ENCODE measurements at regions not wholly inside any gene's neighbourhood (a gene's known extent, or its start where the extent isn't known, plus 50 kb on each side); places are given as distances from the start of the nearest gene placed in this dataset.
"Not testable (repeated sequence)": the region's sequence is repeated elsewhere in the genome, so short reads cannot be mapped to it uniquely, and the experiment has no call there.

DNA sequence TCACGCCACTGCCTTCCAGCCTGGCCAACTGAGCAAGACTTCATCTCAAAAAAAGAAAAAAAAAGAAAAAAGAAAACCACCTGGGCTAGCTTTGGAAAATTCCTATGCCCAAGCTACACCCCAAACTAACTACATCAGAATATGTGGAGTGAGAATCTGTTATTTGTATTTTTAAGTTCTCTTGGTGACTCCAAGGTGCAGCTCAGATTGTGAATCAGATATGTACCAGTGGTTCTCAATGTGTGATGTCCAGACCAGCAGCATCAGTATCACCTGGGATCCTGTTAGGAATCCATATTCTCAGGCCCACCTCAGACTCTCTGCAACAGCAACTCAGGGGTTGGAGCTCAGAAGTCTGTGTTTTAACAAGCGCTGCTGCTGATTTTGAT, 376.8 kb downstream of the EDEM1 start:
- DNase-seq = no peak

DNA sequence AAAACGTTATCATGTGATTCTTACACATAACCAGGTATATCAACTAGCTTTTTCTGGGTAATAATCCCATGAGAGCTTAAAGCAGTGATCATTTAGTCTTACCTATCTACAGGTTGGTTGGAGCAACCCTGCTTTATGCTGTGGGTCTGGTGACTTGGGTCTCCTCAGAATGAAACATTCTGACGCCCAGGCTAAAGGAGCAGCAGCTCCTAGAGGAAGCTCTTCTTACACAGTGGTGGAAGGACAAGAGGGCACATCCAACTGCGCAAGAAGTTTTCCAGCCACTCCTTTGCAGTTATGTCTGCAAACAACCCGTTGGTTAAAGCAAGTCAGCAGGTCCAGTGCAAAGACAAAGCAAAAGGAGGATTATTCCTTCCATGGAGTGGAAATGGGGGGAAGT, 377.5 kb downstream of the EDEM1 start:
- DNase-seq = no peak

DNA sequence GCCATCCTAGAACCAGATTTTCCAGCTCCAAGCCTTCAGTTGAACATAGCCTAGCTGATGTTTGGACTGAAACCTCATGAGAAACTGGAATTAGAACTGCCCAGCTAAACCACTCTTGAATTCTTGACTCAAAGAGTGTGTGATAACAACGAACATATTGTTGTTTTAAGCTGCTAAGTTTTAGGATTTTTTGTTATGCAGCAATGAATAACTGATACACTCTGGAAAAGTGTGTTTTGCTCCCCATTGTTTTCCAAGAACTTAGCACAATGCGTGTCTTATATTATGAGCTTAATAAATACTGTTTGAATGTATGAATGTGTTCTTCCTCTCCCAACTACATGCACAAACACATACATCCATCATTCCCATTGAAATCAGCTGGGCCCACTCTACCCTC, 379.6 kb downstream of the EDEM1 start:
- DNase-seq = no peak

DNA sequence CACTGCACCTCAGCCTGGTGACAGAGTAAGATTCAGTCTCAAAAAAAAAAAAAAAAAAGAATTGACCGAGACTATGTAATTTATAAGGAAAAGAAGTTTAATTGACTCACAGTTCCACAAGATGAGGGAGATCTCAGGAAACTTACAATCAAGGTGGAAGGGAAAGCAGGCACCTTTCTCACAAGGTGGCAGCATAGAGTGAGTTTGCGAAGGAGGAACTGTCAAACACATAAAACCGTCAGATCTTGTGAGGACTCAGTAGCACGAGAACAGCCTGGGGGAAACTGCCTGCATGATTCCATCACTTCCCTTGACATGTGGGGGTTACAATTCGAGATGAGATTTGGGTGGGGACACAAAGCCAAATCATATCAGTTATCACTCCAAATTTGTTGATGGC, 380.9 kb downstream of the EDEM1 start:
- peak; percentile 21 for DNase-seq

DNA sequence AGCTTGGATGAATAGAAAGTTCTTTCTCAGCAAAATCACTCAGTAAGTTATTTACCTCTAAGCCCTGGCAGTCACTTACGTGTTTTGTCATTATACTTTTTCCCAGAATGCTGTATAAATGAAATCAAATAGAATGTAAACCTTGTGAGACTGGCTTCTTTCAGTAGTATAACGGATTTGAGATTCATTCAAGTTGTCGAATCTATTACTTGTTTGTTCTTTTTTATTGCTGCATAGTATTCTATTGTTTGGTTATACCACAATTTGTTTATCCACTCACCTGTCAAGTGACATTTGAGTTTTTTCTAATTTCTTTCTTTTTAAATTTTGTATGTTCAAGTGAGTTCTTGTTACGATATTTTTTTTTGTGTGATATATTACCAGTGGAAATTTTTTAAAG, 381.6 kb downstream of the EDEM1 start:
- DNase-seq = no peak

DNA sequence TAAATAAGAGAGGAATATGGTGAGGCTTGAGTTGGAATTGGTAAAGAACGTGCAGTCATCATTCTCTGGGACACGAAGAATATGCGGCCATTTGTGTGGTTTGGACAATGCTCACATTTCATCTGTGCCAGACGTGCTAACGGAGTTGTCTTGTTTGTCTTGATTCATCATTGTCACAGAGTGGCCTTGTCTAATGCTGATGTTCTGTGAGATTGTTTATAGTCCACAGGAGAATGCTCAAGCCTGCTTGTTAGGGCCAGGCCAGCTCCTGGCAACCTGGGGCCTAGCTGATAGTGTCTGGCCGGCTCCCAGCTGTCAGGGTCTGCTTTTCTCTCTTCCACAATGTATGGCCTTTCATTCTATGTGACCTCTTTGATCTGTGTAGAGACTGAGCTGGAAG, 384.7 kb downstream of the EDEM1 start:
- no peak for DNase-seq

DNA sequence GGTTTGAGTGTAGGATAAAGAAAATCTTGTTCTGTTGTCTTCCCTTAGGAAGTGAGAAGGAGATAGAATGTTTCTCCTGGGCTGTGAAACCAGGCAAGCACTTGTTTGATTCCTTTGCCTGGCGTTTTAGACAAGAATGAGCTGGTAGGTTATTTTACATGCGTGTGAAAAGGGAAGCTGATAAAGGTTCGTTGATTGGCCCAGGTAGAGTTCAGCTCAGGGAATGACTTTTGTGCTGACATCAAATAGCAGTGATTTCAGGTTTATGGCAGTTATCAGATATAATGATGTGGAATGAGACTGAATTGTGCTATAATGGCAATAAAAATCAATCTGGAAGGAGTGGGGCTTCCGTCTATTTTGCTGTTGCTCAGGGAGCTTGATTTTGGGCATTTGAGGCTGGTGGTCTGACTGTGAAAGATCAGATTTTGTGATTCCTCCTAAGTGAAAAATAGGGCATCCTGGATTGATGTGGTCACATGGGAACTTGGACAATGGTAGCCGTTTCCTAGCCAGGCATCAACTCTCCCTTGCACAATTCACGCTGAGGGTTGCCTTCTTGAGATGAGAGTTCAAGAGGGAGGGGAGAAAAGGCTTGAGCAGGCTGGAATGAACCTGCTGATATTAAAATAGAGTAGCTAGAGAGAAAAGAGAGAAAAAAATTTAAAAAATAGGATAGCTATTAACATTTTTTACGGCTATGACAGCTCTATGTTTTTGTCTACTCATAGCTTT, 388.9 kb downstream of the EDEM1 start:
- DNase-seq = no peak

DNA sequence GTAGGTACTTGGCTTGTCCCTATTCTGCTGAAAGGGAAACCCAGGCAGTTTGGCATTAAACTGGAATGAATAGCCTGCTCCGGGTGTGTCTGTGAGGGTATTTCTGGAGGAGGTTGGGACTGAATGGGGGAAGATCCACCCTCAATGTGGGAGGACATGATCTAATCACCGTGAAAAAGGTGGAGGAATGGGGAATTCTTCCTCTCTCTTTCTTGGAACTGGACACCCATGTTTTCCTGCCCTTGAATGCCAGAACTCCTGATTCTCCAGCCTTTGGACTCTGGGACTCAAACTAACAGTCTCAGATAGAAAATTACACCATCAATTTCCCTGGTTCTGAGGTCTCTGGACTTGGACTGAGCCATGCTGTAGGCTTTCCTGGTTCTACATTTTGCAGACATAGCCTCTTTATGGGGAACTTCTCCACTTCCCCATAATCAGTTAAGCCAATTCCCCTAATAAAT, 391.7 kb downstream of the EDEM1 start:
- DNase-seq = no peak

DNA sequence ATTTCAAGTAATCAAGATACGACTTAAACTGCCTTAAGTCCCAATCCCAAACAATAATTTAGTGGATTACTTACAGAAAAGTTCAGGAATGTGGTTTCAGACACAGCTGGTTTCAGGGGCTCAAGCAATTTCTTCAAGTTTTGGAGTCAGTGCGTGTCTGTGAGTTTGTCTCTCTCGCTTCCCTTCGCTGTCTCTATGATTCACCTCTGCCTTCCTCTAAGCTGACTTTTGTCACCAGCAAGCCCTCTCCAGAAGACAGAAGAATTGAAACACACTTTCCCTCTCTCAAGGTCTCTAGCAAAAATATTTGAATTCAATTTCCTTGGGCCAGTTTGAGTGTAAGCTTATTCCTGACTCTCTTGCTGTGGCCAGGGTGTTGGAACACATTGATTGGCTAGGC, 392.4 kb downstream of the EDEM1 start:
- DNase-seq = no peak

DNA sequence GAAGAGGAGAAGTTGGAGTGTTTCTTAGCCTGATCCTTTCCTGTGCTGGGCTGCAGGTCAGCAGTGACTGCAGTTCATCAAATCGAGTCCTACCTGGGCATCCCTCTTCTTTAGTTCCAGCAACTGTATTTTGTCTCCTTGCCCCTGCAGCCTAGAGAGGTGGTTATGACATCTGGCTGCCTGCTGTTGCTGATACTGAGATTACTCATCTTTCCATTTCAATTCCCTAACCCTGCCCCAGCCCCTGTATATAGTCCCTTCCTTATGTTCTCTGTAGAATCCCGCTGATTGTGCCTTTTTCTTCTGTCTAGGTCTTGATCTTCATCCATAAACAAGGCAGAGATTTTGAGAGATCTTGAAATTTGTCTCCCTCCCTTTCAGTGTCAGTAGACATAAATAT, 393.3 kb downstream of the EDEM1 start:
- DNase-seq = no peak

DNA sequence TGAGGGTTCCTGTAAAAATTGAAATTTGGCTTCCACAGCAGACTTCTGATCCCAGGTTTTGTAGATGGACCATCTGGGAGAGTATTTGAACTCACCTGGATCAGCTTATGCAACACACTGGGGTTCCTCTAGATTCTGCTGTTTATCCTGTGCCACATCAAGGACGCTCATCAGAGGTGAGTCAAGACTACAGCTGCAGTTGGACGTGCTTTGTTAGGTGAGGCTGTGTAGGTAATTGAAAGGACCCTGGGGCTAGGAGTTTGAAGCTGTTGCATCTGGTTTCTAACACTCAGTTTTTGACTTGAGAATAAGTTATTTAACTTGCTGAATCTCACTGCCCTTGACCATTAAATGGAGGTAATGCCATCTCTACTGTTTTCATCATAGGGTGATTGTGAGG, 394.2 kb downstream of the EDEM1 start:
- no peak for DNase-seq

DNA sequence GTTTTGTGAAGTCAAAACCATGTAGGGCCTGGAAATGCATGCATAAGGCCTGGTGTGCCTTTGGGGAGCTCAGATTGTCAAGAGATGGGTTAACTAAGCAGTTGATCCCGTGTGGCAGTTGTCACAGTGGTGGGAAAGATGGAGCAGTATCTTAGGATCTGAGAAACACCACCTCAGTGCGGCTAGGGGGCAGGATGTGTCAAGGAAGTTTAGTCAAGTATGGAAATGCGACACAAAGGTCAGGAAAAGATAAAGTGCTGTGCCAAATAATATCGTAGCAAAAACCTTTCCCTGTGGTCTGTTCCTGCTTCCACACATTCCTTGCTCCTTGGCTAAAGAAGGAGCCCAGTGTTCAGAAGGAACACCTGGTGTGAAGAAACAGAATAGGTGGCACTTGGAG, 396.4 kb downstream of the EDEM1 start:
- DNase-seq = peak; percentile 14

DNA sequence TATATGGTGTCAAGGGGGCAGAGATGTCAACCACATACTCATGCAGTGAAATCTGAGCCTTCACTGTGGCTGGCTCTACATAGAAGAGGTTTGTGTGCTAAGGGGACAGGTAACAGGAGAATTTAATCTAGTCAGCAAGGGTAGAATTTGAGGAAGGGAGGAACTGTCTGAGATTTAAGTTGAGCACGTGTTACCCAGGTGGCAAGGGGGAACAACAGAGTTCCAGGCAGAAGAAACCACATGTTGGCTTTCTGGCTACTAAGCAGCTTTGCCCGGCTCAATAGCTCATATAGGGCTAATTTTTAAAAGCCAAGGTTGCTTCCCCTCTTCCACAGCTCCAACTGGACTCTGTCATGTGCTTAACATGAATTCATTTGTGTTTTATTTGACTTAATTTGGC, 397.6 kb downstream of the EDEM1 start:
- no peak for DNase-seq

DNA sequence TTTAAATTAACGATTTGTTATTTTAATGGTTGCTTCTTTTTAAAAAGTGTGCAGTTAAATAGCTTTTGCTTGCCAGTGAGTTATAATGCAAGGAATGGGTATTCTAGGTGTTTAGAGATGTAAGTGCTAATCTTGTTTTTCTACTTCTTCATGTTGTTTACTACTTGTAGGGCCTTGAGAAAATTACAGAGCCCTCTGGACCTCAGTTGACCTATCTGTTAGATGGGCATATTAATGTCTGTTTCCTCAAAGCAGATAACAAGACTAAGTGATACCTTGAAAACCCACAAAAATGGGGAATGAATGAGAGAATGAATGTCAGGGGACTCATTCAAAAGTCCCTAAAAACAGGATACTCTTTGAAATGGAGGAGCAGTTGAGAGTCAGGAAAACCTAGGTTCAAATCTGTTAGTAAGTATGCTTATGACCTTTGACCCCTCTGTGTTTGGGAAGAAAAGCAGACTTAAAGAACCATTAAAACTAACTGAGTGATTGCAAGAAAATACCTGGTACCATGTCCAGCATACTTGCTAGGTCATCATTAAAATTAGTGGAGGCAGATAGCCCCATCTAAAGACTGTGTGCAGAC, 419.5 kb downstream of the EDEM1 start:
- DNase-seq = no peak

DNA sequence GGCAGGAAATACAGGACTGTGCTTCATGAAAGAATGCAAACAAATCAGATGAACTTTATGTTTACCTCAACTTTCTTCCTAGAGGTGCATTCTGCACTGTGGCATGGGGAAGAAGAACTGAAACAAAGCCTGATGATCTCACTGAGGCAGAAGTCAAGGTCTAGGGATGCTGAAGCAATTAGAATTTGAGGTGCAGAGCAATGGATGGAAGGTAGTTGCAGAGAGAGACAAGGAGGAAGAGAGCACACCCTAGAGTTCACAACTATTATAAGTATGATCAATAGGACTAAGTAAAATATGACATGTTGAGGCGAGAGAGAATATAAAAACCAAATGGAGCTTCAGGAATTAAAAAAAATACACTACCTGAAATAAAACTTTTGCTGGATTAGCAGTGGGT, 420.1 kb downstream of the EDEM1 start:
- no peak for DNase-seq

DNA sequence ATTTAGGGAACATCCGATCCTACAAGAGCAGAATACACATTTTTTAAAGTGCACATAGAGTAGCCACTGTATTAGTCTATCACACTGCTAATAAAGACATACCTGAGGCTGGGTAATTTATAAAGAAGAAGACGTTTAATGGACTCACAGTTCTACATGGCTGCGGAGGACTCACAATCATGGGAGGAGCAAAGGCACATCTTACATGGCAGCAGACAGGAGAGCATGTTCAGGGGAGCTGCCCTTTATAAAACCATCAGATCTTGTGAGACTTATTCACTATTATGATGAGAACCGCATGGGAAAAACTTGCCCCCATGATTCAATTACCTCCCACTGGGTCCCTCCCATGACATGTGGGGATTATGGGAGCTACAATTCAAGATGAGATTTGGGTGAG, 421.5 kb downstream of the EDEM1 start:
- not testable (repeated sequence) for DNase-seq

DNA sequence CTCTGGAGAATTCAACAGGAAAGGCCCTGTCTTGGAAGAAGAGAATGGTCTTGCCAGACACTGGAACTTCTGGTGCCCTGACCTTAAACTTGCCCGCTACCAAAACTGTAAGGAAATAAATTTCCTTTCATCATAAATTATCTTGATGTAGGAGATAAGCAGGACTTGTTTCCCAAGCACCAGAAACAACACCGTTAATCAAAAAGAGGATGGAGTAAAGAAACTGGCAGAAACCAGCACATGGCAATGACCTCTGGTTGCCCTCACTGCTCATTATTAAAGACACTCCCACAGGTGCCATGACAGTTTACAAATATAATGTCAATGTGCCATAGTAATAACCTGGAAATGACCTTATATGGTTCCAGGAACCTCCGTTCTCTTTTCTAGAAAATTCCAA, 426.1 kb downstream of the EDEM1 start:
- DNase-seq = no peak

DNA sequence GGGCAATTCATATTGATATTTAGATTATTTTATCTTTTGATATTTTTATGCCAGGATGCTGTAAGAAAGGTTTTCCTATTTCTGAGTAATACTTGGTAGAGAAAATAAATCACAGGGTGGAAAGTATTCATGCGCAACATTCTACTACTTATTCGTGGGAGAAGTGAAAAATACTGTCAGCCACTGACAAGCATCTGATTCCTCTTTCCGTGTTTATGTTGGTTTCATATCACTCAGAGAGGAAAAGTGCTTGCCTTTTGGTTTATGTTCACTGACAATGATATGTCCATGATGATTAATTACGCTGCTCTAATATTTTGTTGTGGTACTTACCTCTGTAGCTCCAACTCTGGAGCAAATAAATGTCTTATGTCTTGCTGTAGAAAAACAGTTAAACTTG, 429.4 kb downstream of the EDEM1 start:
- DNase-seq = peak; percentile 4

DNA sequence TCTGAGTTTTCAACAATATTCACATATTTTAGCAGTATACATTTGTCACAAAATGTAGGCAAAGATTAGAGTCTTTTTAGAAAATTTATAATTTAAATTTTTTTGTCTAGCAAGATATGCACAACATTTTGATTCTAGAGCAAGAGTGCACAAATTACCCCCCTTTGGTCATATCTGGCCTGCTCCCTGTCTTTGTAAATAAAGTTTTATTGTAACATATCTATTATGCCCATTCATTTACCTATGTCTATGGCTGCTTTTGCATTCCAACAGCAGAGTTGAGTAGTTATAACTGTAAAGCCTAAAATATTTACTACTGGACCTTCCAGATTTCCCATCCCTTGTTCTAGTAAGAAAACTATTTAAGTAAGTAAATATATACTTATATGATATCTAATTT, 430.7 kb downstream of the EDEM1 start:
- DNase-seq = no peak

DNA sequence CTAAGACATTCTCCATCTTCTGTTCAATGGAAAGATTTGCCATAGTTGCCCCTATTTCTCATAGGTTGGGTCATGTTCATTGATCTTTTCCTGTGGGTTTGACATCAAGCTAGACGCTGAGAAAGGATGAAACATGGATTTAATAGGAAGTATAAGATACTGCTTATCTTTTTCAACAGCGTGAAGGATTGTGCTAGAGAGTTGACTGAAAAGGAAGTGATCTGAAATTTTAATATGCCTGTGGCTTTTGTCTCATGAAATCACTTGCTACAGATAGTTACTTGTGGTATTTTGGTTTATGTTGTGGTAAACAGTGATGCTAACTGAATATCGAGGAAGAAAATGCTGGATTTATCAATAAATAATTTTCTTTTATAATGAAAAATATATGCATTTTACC, 442.9 kb downstream of the EDEM1 start:
- DNase-seq = peak; percentile 75

DNA sequence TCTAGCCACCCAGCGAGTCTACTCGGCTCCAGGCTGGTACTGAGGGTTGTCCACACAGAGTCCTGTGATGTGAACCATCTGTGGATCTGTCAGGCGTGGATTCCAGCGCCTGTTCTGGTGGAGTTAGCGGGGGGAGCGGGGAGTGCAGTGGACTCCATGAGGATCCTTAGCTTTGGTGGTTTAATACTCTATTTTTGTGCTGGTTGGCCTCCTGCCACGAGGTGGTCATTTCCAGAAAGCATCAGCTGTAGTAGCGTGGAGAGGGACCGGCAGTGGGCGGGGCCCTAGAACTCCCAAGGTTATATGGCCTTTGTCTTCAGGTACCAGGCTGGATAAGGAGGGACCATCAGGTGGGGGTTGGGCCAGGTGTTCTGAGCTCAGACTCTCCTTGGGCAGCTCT, 446.5 kb downstream of the EDEM1 start:
- DNase-seq = no peak

DNA sequence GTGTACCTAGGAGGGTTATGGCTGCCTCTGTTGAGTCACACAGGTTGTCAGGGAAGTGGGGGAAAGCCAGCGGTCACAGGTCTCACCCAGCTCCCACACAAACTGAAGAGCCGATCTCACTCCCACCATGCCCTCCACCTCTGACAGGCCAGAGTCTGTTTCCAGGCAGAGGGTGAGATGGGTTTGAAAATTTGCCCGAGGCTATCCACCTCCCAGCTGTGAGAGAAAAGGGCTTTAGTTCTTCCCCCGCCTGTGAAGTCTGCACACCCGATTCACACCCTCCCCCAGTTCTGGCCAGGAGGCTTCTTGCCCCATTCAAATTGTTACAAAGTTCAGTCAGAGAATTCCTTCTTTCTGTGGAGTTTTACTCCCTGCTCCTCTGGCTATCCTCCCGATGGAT, 446.9 kb downstream of the EDEM1 start:
- DNase-seq = no peak

DNA sequence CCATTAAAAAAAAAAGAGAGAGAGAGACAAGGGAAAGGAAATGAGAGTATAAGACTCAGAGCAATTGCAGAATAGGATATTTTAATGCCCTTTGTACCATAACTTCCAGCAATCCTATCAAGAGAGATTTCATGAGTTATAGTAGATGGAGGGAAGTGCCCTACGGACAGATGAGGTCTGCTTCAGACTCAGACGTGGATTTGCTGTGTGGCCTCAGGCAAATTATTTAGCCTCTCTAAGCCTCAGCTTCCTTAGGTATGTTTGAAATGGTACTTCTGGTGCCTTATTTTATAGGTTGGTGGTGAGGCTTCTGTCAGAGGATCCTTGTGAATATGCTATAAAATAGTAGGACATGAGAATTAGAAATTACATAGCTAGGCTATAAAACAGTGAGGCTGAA, 448.2 kb downstream of the EDEM1 start:
- DNase-seq = no peak

DNA sequence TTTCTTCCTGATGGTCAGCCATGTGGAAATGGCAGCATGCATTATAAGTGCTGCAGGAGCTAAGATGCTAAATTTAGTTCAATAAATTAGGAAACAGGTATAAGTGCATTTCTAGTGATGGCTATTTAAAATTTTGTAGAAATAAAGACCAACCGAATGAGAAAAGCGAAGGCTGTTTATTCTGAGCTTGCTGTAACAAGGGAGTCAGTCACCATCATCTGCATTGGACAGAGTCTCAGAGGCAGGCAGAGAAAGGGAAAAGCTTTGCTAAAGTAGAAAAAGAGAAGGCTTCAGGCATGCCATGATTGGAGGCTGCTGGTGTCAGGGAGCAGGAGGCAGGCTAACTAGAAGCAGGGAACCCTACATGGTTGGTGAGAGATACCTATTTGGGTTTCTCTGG, 451.0 kb downstream of the EDEM1 start:
- no peak for DNase-seq
